Keratinocyte (primary cell): ENCODE measurements at regions not wholly inside any gene's neighbourhood (a gene's known extent, or its start where the extent isn't known, plus 50 kb on each side); places are given as distances from the start of the nearest gene placed in this dataset.

Experiments used
- DNase-seq: peaks from one replicate; pipeline ENCODE4 v3.0.0-alpha.2; 2011; ENCODE audit warnings: low read depth, missing footprints, low spot score
- FAIRE-seq: peaks from 2 replicates; lab custom pipeline; 2011; peaks lifted over from hg19 to GRCh38; lab: Jason Lieb, UNC
- H2AFZ ChIP-seq: 2 replicates; pipeline ENCODE4 v1.6.0; 2012; ENCODE audit warnings: low read length, control low read depth, inconsistent platforms; ENCODE audit not compliant: control insufficient read depth
- H3K27ac ChIP-seq: 2 replicates; pipeline ENCODE4 v1.5.1; 2011; ENCODE audit warnings: low read length; ENCODE audit not compliant: control insufficient read depth, insufficient read depth
- H3K27me3 ChIP-seq: 3 replicates; pipeline ENCODE4 v1.6.0; 2011; ENCODE audit warnings: low read length; ENCODE audit not compliant: control insufficient read depth, insufficient read depth; ENCODE audit errors: extremely low read depth
- H3K36me3 ChIP-seq, 2 experiments: 2 replicates in 1 of 2; 3 replicates in 1 of 2; pipeline ENCODE4 v1.5.1; 2011; ENCODE audit warnings: low read length in 2 of 2, mild to moderate bottlenecking in 1 of 2; ENCODE audit not compliant: control insufficient read depth in 2 of 2, insufficient read depth in 2 of 2; ENCODE audit errors: extremely low read depth in 1 of 2
- H3K4me1 ChIP-seq: 3 replicates; pipeline ENCODE4 v1.5.1; 2011; ENCODE audit warnings: low read length; ENCODE audit not compliant: control insufficient read depth, insufficient read depth; ENCODE audit errors: extremely low read depth
- H3K4me2 ChIP-seq: 3 replicates; pipeline ENCODE4 v1.6.0; 2011; ENCODE audit warnings: low read depth, low read length; ENCODE audit not compliant: control insufficient read depth, insufficient read depth; ENCODE audit errors: extremely low read depth
- H3K4me3 ChIP-seq, 3 experiments: fragments of 200-600 bp in 1 of 3; sonication (generic) in 1 of 3; 2 replicates in 2 of 3; 3 replicates in 1 of 3; pipeline ENCODE4 v1.5.1; 2011 to 2016; ENCODE audit warnings: low read length in 3 of 3, mild to moderate bottlenecking in 3 of 3, control low read depth in 2 of 3, inconsistent platforms in 1 of 3, low read depth in 1 of 3, mixed read lengths in 1 of 3, mixed run types in 1 of 3, moderate library complexity in 1 of 3; ENCODE audit not compliant: control insufficient read depth in 2 of 3, insufficient read depth in 2 of 3; ENCODE audit errors: extremely low read depth in 1 of 3
- H3K79me2 ChIP-seq: 2 replicates; pipeline ENCODE4 v1.6.0; 2012; ENCODE audit warnings: low read length; ENCODE audit not compliant: control insufficient read depth, insufficient read depth
- H3K9ac ChIP-seq: 3 replicates; pipeline ENCODE4 v1.6.0; 2011; ENCODE audit warnings: low read length; ENCODE audit not compliant: control insufficient read depth, insufficient read depth; ENCODE audit errors: extremely low read depth
- H3K9me1 ChIP-seq: 3 replicates; pipeline ENCODE4 v1.6.0; 2011; ENCODE audit warnings: low read length; ENCODE audit not compliant: control insufficient read depth, insufficient read depth; ENCODE audit errors: extremely low read depth
- H3K9me3 ChIP-seq: 2 replicates; pipeline ENCODE4 v1.5.1; 2012; ENCODE audit warnings: low read depth, low read length; ENCODE audit not compliant: control insufficient read depth
- H4K20me1 ChIP-seq: 3 replicates; pipeline ENCODE4 v1.6.0; 2011; ENCODE audit warnings: low read length; ENCODE audit not compliant: control insufficient read depth, insufficient read depth; ENCODE audit errors: extremely low read depth
- CTCF ChIP-seq, 3 experiments: IDR thresholded peaks in 1 of 3; conservative IDR thresholded peaks in 1 of 3; optimal IDR thresholded peaks in 1 of 3; 2 replicates in 2 of 3; 3 replicates in 1 of 3; pipeline versions ENCODE3 to v1.5.1; 2011; ENCODE audit warnings: low read length in 3 of 3, mild to moderate bottlenecking in 3 of 3, moderate library complexity in 2 of 3, control low read depth in 1 of 3, inconsistent platforms in 1 of 3; ENCODE audit not compliant: insufficient read depth in 2 of 3; ENCODE audit errors: extremely low read depth in 1 of 3
- EZH2 ChIP-seq: IDR thresholded peaks from one replicate; pipeline ENCODE4 v1.6.1; 2012; ENCODE audit warnings: inconsistent platforms, mild to moderate bottlenecking, low read length, moderate library complexity
- dilution Hi-C: fragments of 300-500 bp; cut with MboI; formaldehyde crosslinking; loops from one replicate; pipeline ENCODE4 v1.7.0; 2020; ENCODE audit warnings: low sequenced_read_pairs; ENCODE audit not compliant: extremely low pct_ligation_motif_present

- TF ChIP-seq CTCF (optimal IDR thresholded peaks at IDR 0.05 in 1 of 3, IDR thresholded peaks at IDR 0.05 in 1 of 3, conservative IDR thresholded peaks at IDR 0.05 in 1 of 3; ENCODE audit: extremely low read depth in 1 of 3, insufficient read depth in 2 of 3, low read length in 3 of 3), result no peak
- no peak for TF ChIP-seq EZH2
- H2AFZ ChIP-seq, result no peak overlapping the region
- FAIRE-seq (no peak), DNase-seq (no peak)
- H3K4me2 ChIP-seq, result no peak overlapping the region
- H3K79me2 ChIP-seq, result no peaks in the 10 kb centered on the region
- no peaks in the 10 kb centered on the region for H3K4me1 ChIP-seq
- no peaks in the 10 kb centered on the region for H3K36me3 ChIP-seq
- no peaks in the 10 kb centered on the region for H3K9me3 ChIP-seq
- H3K27ac ChIP-seq, result no peak overlapping the region
- H3K27me3 ChIP-seq, result no peaks in the 10 kb centered on the region
- no peaks in the 10 kb centered on the region for H3K9me1 ChIP-seq
- H4K20me1 ChIP-seq, result no peaks in the 10 kb centered on the region
- H3K4me3 ChIP-seq, result no peak overlapping the region
- dilution Hi-C loops, result no loop called here
- no peak overlapping the region for H3K9ac ChIP-seq
Measured at GRCh38 chr6:101341926-101342325, 51.6 kb upstream of the GRIK2 start.
